HCT116 (cell line): ENCODE measurements at regions not wholly inside any gene's neighbourhood (a gene's known extent, or its start where the extent isn't known, plus 50 kb on each side); places are given as distances from the start of the nearest gene placed in this dataset.

ENCODE experiments used
- ATAC-seq: fragments of 200-7000 bp; cut with Tn5 transposase; 2 replicates; pipeline ENCODE4 v1.9.1; 2020; ENCODE audit warnings: mild to moderate bottlenecking, moderate library complexity
- BruUV-seq: library from RNA; stranded (reverse); fragments of 400-500 nt; replicated peaks from 2 replicates; lab custom pipeline; 2021; lab: Mats Ljungman, UMichigan
- CTCF ChIA-PET: fragments of 300-600 bp; sonication (Branson Sonifier 250); formaldehyde crosslinking; loops from one replicate; lab custom pipeline; 2021; ENCODE audit warnings: antibody characterized with exemption; lab: Charles Lee
- POLR2A ChIA-PET: fragments of 300-600, 350-600 bp; sonication (Branson Sonifier 250); formaldehyde crosslinking; loops from one replicate; lab custom pipeline; 2021; ENCODE audit warnings: antibody characterized with exemption; lab: Charles Lee
- RAD21 ChIA-PET, 2 experiments: fragments of 300-600 bp; sonication (Branson Sonifier 250); formaldehyde crosslinking; loops; one replicate each; lab custom pipeline; 2023; ENCODE audit warnings: low total read pairs in 2 of 2; ENCODE audit not compliant: uncharacterized antibody in 2 of 2, unreplicated experiment in 2 of 2, low non-redundant PET in 1 of 2; lab: Charles Lee
- DNase-seq: peaks from one replicate; pipeline ENCODE4 v3.0.0-alpha.2; 2010; ENCODE audit warnings: low read depth, low spot score
- H2AFZ ChIP-seq: fragments of 200-600 bp; shearing (Covaris generic), sonication (generic); 2 replicates; pipeline ENCODE4 v1.6.1; 2017; ENCODE audit warnings: low read depth, mixed run types, mixed read lengths, antibody characterized with exemption, low read length; ENCODE audit not compliant: poor library complexity, severe bottlenecking
- H3K27ac ChIP-seq: 2 replicates; pipeline ENCODE4 v1.5.1; 2012; ENCODE audit warnings: low read depth, low read length
- H3K27me3 ChIP-seq: fragments of 200-600 bp; sonication (generic); 2 replicates; pipeline ENCODE4 v1.6.1; 2016; ENCODE audit warnings: mixed run types, low read length, mixed read lengths; ENCODE audit not compliant: insufficient read depth
- H3K36me3 ChIP-seq, 2 experiments: fragments of 200-500 bp in 1 of 2; fragments of 200-600 bp in 1 of 2; sonication (Bioruptor generic) in 1 of 2; sonication (generic) in 1 of 2; 2 replicates each; pipeline versions ENCODE4 v1.5.1 to v1.6.1; 2014 to 2016; ENCODE audit warnings: low read length in 2 of 2, inconsistent platforms in 1 of 2, mixed read lengths in 1 of 2, mixed run types in 1 of 2; ENCODE audit not compliant: insufficient read depth in 2 of 2, control insufficient read depth in 1 of 2
- H3K4me1 ChIP-seq, 2 experiments: fragments of 200-600 bp in 1 of 2; sonication (generic) in 1 of 2; 2 replicates each; pipeline versions ENCODE4 v1.5.1 to v1.6.1; 2012 to 2017; ENCODE audit warnings: low read length in 2 of 2, inconsistent platforms in 1 of 2, mild to moderate bottlenecking in 1 of 2, mixed read lengths in 1 of 2, mixed run types in 1 of 2, moderate library complexity in 1 of 2; ENCODE audit not compliant: insufficient read depth in 2 of 2, control insufficient read depth in 1 of 2
- H3K4me2 ChIP-seq: fragments of 200-600 bp; sonication (generic); 2 replicates; pipeline ENCODE4 v1.6.1; 2017; ENCODE audit warnings: mixed run types, low read length, mixed read lengths
- H3K4me3 ChIP-seq, 2 experiments: fragments of 200-600 bp in 1 of 2; sonication (generic) in 1 of 2; replicated peaks in 1 of 2; 2 replicates each; pipeline ENCODE4 v1.5.1; 2011 to 2016; ENCODE audit warnings: low read length in 2 of 2, control low read depth in 1 of 2, low read depth in 1 of 2, mild to moderate bottlenecking in 1 of 2, mixed read lengths in 1 of 2, mixed run types in 1 of 2
- H3K79me2 ChIP-seq: fragments of 200-600 bp; sonication (generic); 2 replicates; pipeline ENCODE4 v1.6.1; 2017; ENCODE audit warnings: mild to moderate bottlenecking, mixed run types, low read length, moderate library complexity, mixed read lengths; ENCODE audit not compliant: insufficient read depth
- H3K9ac ChIP-seq: fragments of 200-600 bp; sonication (generic); 2 replicates; pipeline ENCODE4 v1.6.1; 2016; ENCODE audit warnings: low read length, mixed read lengths
- H3K9me2 ChIP-seq: fragments of 200-600 bp; sonication (generic), shearing (Covaris generic); 2 replicates; pipeline ENCODE4 v1.6.1; 2017; ENCODE audit warnings: mixed run types, mild to moderate bottlenecking, moderate library complexity; ENCODE audit not compliant: insufficient read depth
- H3K9me3 ChIP-seq, 2 experiments: fragments of 200-500 bp in 1 of 2; fragments of 200-600 bp in 1 of 2; sonication (Bioruptor generic) in 1 of 2; sonication (generic) in 1 of 2; 2 replicates each; pipeline ENCODE4 v1.6.1; 2014 to 2017; ENCODE audit warnings: low read length in 2 of 2, mixed read lengths in 2 of 2, inconsistent platforms in 1 of 2, low read depth in 1 of 2, mild to moderate bottlenecking in 1 of 2, mixed run types in 1 of 2, moderate library complexity in 1 of 2; ENCODE audit not compliant: control insufficient read depth in 1 of 2, insufficient read depth in 1 of 2
- H4K20me1 ChIP-seq: fragments of 200-600 bp; sonication (generic), shearing (Covaris generic); 2 replicates; pipeline ENCODE4 v1.6.1; 2017; ENCODE audit warnings: mixed run types, mild to moderate bottlenecking, moderate library complexity; ENCODE audit not compliant: insufficient read depth
- CBX3 ChIP-seq: IDR thresholded peaks from 2 replicates; pipeline ENCODE4 v1.6.1; 2012; ENCODE audit warnings: low read depth
- CEBPB ChIP-seq: IDR thresholded peaks from 2 replicates; pipeline ENCODE4 v1.6.1; 2012; ENCODE audit warnings: low read depth
- EGR1 ChIP-seq: IDR thresholded peaks from 2 replicates; pipeline ENCODE4 v1.6.1; 2012; ENCODE audit warnings: low read depth
- ELF1 ChIP-seq: IDR thresholded peaks from 2 replicates; pipeline ENCODE4 v1.6.1; 2012; ENCODE audit warnings: low read depth, borderline replicate concordance
- EZH2 ChIP-seq: fragments of 200-600 bp; sonication (generic); IDR thresholded peaks from 2 replicates; pipeline ENCODE4 v1.6.1; 2017; ENCODE audit warnings: antibody characterized with exemption, mixed run types
- EZH2phosphoT487 ChIP-seq: fragments of 200-600 bp; IDR thresholded peaks from 2 replicates; pipeline ENCODE4 v1.6.1; 2018; ENCODE audit warnings: antibody characterized with exemption, borderline replicate concordance
- FOSL1 ChIP-seq: IDR thresholded peaks from 2 replicates; pipeline ENCODE4 v1.6.1; 2012; ENCODE audit warnings: low read depth
- JUND ChIP-seq: IDR thresholded peaks from 2 replicates; pipeline ENCODE4 v1.6.1; 2012
- POLR2A ChIP-seq: IDR thresholded peaks from 2 replicates; pipeline ENCODE4 v1.7.0; 2011; ENCODE audit warnings: borderline replicate concordance; ENCODE audit not compliant: insufficient read depth, insufficient read length; ENCODE audit errors: extremely low read depth
- POLR2AphosphoS5 ChIP-seq: IDR thresholded peaks from 2 replicates; pipeline ENCODE4 v1.6.1; 2011; ENCODE audit warnings: mild to moderate bottlenecking, low read depth, low read length, moderate library complexity
- SIN3A ChIP-seq: IDR thresholded peaks from 2 replicates; pipeline ENCODE4 v1.6.1; 2012; ENCODE audit warnings: low read depth
- SP1 ChIP-seq: IDR thresholded peaks from 2 replicates; pipeline ENCODE4 v1.6.1; 2012; ENCODE audit warnings: low read depth
- SRF ChIP-seq: IDR thresholded peaks from 2 replicates; pipeline ENCODE4 v1.6.1; 2012; ENCODE audit warnings: low read depth
- TCF7L2 ChIP-seq: IDR thresholded peaks from 2 replicates; pipeline ENCODE4 v1.7.0; 2011; ENCODE audit warnings: borderline replicate concordance, inconsistent platforms; ENCODE audit not compliant: insufficient read depth, insufficient read length; ENCODE audit errors: extremely low read depth
- YY1 ChIP-seq: IDR thresholded peaks from 2 replicates; pipeline ENCODE4 v1.6.1; 2011; ENCODE audit warnings: low read length, low read depth, moderate library complexity, mild to moderate bottlenecking; ENCODE audit not compliant: insufficient replicate concordance; ENCODE audit errors: extremely low read depth
- intact Hi-C: fragments of 100-400 bp; cut with micrococcal nuclease; formaldehyde crosslinking; loops from 2 replicates; pipeline ENCODE4 v1.10.0; 2022
- TF ChIP-seq, protein P1 (sequence below): IDR thresholded peaks from 2 replicates; pipeline ENCODE4 v1.6.1; 2012; ENCODE audit warnings: low read depth
- TF ChIP-seq, protein P2 (sequence below): IDR thresholded peaks from 2 replicates; pipeline ENCODE4 v1.6.1; 2012
- TF ChIP-seq, protein P3 (sequence below), 3 experiments: fragments of 200-600 bp in 1 of 3; sonication (generic) in 1 of 3; IDR thresholded peaks in 2 of 3; conservative IDR thresholded peaks in 1 of 3; 2 replicates each; pipeline ENCODE4 v1.5.1; 2012 to 2017; ENCODE audit warnings: low read depth in 2 of 3, low read length in 2 of 3, antibody characterized with exemption in 1 of 3, borderline replicate concordance in 1 of 3, control low read depth in 1 of 3, mild to moderate bottlenecking in 1 of 3, mixed read lengths in 1 of 3, mixed run types in 1 of 3, moderate library complexity in 1 of 3; ENCODE audit not compliant: insufficient read depth in 1 of 3
- TF ChIP-seq, protein P4 (sequence below): IDR thresholded peaks from 2 replicates; pipeline ENCODE4 v1.6.1; 2011; ENCODE audit warnings: mild to moderate bottlenecking, low read length, moderate library complexity; ENCODE audit not compliant: insufficient replicate concordance; ENCODE audit errors: extremely low read depth

GRCh38 chr5:118596255-118596654 lies 392.1 kb downstream of the DTWD2 start:
- POLR2A ChIA-PET = no interaction called here
- DNase-seq (no peak), ATAC-seq (no peak)
- TF ChIP-seq SIN3A = no peak
- TF ChIP-seq TCF7L2 = no peak
- TF ChIP-seq, protein P1, sequence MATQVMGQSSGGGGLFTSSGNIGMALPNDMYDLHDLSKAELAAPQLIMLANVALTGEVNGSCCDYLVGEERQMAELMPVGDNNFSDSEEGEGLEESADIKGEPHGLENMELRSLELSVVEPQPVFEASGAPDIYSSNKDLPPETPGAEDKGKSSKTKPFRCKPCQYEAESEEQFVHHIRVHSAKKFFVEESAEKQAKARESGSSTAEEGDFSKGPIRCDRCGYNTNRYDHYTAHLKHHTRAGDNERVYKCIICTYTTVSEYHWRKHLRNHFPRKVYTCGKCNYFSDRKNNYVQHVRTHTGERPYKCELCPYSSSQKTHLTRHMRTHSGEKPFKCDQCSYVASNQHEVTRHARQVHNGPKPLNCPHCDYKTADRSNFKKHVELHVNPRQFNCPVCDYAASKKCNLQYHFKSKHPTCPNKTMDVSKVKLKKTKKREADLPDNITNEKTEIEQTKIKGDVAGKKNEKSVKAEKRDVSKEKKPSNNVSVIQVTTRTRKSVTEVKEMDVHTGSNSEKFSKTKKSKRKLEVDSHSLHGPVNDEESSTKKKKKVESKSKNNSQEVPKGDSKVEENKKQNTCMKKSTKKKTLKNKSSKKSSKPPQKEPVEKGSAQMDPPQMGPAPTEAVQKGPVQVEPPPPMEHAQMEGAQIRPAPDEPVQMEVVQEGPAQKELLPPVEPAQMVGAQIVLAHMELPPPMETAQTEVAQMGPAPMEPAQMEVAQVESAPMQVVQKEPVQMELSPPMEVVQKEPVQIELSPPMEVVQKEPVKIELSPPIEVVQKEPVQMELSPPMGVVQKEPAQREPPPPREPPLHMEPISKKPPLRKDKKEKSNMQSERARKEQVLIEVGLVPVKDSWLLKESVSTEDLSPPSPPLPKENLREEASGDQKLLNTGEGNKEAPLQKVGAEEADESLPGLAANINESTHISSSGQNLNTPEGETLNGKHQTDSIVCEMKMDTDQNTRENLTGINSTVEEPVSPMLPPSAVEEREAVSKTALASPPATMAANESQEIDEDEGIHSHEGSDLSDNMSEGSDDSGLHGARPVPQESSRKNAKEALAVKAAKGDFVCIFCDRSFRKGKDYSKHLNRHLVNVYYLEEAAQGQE = no peak
- TF ChIP-seq SP1 = no peak
- TF ChIP-seq ELF1 = no peak
- TF ChIP-seq, protein P2, sequence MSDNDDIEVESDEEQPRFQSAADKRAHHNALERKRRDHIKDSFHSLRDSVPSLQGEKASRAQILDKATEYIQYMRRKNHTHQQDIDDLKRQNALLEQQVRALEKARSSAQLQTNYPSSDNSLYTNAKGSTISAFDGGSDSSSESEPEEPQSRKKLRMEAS = no peak
- no peak for TF ChIP-seq CEBPB
- no peak for TF ChIP-seq POLR2A
- TF ChIP-seq, protein P3, sequence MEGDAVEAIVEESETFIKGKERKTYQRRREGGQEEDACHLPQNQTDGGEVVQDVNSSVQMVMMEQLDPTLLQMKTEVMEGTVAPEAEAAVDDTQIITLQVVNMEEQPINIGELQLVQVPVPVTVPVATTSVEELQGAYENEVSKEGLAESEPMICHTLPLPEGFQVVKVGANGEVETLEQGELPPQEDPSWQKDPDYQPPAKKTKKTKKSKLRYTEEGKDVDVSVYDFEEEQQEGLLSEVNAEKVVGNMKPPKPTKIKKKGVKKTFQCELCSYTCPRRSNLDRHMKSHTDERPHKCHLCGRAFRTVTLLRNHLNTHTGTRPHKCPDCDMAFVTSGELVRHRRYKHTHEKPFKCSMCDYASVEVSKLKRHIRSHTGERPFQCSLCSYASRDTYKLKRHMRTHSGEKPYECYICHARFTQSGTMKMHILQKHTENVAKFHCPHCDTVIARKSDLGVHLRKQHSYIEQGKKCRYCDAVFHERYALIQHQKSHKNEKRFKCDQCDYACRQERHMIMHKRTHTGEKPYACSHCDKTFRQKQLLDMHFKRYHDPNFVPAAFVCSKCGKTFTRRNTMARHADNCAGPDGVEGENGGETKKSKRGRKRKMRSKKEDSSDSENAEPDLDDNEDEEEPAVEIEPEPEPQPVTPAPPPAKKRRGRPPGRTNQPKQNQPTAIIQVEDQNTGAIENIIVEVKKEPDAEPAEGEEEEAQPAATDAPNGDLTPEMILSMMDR (IDR thresholded peaks at IDR 0.05 in 2 of 3, conservative IDR thresholded peaks at IDR 0.05 in 1 of 3; ENCODE audit: borderline replicate concordance in 1 of 3, insufficient read depth in 1 of 3, low read depth in 2 of 3, low read length in 2 of 3) = no peak
- TF ChIP-seq EGR1 = no peak
- no peak for TF ChIP-seq EZH2
- no peak for TF ChIP-seq EZH2phosphoT487
- no peak for TF ChIP-seq CBX3
- TF ChIP-seq FOSL1 = no peak
- TF ChIP-seq, protein P4, sequence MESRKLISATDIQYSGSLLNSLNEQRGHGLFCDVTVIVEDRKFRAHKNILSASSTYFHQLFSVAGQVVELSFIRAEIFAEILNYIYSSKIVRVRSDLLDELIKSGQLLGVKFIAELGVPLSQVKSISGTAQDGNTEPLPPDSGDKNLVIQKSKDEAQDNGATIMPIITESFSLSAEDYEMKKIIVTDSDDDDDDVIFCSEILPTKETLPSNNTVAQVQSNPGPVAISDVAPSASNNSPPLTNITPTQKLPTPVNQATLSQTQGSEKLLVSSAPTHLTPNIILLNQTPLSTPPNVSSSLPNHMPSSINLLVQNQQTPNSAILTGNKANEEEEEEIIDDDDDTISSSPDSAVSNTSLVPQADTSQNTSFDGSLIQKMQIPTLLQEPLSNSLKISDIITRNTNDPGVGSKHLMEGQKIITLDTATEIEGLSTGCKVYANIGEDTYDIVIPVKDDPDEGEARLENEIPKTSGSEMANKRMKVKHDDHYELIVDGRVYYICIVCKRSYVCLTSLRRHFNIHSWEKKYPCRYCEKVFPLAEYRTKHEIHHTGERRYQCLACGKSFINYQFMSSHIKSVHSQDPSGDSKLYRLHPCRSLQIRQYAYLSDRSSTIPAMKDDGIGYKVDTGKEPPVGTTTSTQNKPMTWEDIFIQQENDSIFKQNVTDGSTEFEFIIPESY = no peak
- no peak for TF ChIP-seq YY1
- TF ChIP-seq JUND = no peak
- no peak for TF ChIP-seq SRF
- TF ChIP-seq POLR2AphosphoS5 = no peak
- Histone ChIP-seq H2AFZ (no peak overlapping the region), H3K36me3 (no peaks in the 10 kb centered on the region), H3K4me1 (no peaks in the 10 kb centered on the region), H3K4me3 (no peak overlapping the region), H3K4me2 (no peak overlapping the region), H3K27ac (no peak overlapping the region), H3K79me2 (no peaks in the 10 kb centered on the region), H3K9me3 (no peaks in the 10 kb centered on the region), H3K27me3 (no peaks in the 10 kb centered on the region), H3K9me2 (no peaks in the 10 kb centered on the region), H3K9ac (no peak overlapping the region), H4K20me1 (no peaks in the 10 kb centered on the region)
- RAD21 ChIA-PET = no interaction called here
- intact Hi-C loops = no loop called here
- CTCF ChIA-PET = no interaction called here
- no TSS peak for BruUV-seq
